ENCODE measurements at regions not wholly inside any gene's neighbourhood (a gene's known extent, or its start where the extent isn't known, plus 50 kb on each side); places are given as distances from the start of the nearest gene placed in this dataset.

- DNase-seq = no peak
Measured at GRCh38 chr4:36394352-36394903, 113.0 kb downstream of the DTHD1 start.

GRCh38 chr4:36399762-36400353 lies 118.4 kb downstream of the DTHD1 start:
- DNase-seq = peak; percentile 11

GRCh38 chr4:36402008-36402758 lies 120.8 kb downstream of the DTHD1 start:
- DNase-seq = no peak

- no peak for DNase-seq
Measured at GRCh38 chr4:36411338-36411737, 129.9 kb downstream of the DTHD1 start.

- no peak for DNase-seq
Measured at GRCh38 chr4:36414248-36414647, 132.8 kb downstream of the DTHD1 start.

GRCh38 chr4:36417146-36417545 lies 135.7 kb downstream of the DTHD1 start:
- no peak for DNase-seq

- DNase-seq = no peak
Measured at GRCh38 chr4:36420111-36420679, 138.8 kb downstream of the DTHD1 start.

GRCh38 chr4:36422607-36423006 lies 141.2 kb downstream of the DTHD1 start:
- DNase-seq = no peak

GRCh38 chr4:36426741-36427140 lies 145.3 kb downstream of the DTHD1 start:
- no peak for DNase-seq

- DNase-seq = no peak
Measured at GRCh38 chr4:36427696-36428095, 146.3 kb downstream of the DTHD1 start.

GRCh38 chr4:36432586-36432985 lies 151.2 kb downstream of the DTHD1 start:
- DNase-seq = no peak

GRCh38 chr4:36439556-36439955 lies 158.1 kb downstream of the DTHD1 start:
- no peak for DNase-seq

GRCh38 chr4:36445480-36445879 lies 164.1 kb downstream of the DTHD1 start:
- no peak for DNase-seq

- DNase-seq = no peak
Measured at GRCh38 chr4:36446275-36446674, 164.9 kb downstream of the DTHD1 start.

GRCh38 chr4:36461344-36461743 lies 179.9 kb downstream of the DTHD1 start:
- no peak for DNase-seq

- DNase-seq = no peak
Measured at GRCh38 chr4:36467670-36468069, 186.3 kb downstream of the DTHD1 start.

GRCh38 chr4:36471903-36472302 lies 190.5 kb downstream of the DTHD1 start:
- no peak for DNase-seq

- DNase-seq = no peak
Measured at GRCh38 chr4:36476135-36476534, 194.7 kb downstream of the DTHD1 start.

GRCh38 chr4:36477861-36478260 lies 196.4 kb downstream of the DTHD1 start:
- no peak for DNase-seq

- no peak for DNase-seq
Measured at GRCh38 chr4:36485885-36486284, 204.5 kb downstream of the DTHD1 start.

- DNase-seq = no peak
Measured at GRCh38 chr4:36489798-36490197, 208.4 kb downstream of the DTHD1 start.

GRCh38 chr4:36492041-36492440 lies 210.6 kb downstream of the DTHD1 start:
- DNase-seq = no peak

- no peak for DNase-seq
Measured at GRCh38 chr4:36492590-36492989, 211.2 kb downstream of the DTHD1 start.

GRCh38 chr4:36493251-36493650 lies 211.8 kb downstream of the DTHD1 start:
- DNase-seq = no peak

Measured in hematopoietic multipotent progenitor cell treated with erythropoietin and hydrocortisone succinate and interleukin-3 and kit ligand, for 8 days (in vitro differentiated cells).